GM18498 (cell line): ENCODE measurements at regions not wholly inside any gene's neighbourhood (a gene's known extent, or its start where the extent isn't known, plus 50 kb on each side); places are given as distances from the start of the nearest gene placed in this dataset.

Source experiments
- ATAC-seq: cut with Tn5 transposase; IDR thresholded peaks from one replicate; pipeline ENCODE4 v1.9.1; 2021; ENCODE audit warnings: mild to moderate bottlenecking, moderate library complexity; ENCODE audit not compliant: unreplicated experiment

DNA sequence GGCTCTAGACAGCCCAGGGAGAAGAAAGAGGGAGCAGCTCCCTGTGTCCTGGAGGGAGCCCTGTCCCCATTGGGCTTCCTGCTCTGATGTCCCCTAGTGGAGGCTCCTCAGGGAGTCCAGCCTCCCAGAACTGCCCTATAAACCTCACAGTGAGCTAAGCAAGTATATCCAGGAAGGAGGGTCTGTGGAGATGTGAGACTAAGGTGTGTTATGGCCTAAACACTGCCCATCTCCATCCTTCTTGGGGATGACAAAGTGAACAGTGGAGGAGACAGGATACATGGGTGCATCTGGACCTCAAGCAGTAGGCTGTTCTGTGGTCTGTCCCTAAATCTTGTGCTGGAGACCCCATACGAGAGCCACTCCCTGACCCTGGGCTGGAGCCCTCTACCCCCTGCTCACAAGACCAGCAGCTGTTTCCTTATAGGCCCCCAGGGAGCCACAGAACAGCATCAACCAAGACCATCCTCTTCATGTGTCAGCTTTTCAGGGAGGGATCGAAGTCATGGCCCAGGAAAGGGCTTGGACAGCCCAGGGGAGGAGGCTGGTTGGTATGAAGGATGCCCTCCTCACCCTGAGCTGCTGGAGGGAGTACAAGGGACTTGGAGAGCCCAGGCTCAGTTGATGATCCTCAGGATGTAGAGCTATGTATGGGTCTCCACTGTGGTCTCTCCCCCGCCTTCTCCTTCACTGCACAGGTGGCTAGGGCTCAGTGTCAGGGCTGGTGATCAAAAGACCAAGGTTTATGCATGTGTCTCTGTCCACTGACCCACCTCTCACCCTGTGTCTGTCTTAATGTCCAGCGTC lies 49.7 kb upstream of the TOP3B start:
- ATAC-seq, result no peak
